Trophoblast cell (in vitro differentiated cells and primary cell): ENCODE measurements at regions not wholly inside any gene's neighbourhood (a gene's known extent, or its start where the extent isn't known, plus 50 kb on each side); places are given as distances from the start of the nearest gene placed in this dataset.

Experiments used
- DNase-seq, 2 donors: peaks; one replicate each; pipeline ENCODE4 v3.0.0-alpha.2; 2016
- H2AFZ ChIP-seq: 2 replicates; pipeline ENCODE4 v1.6.1; 2013; ENCODE audit warnings: low read length, moderate library complexity, mild to moderate bottlenecking; ENCODE audit not compliant: insufficient read depth, poor library complexity
- H2AK5ac ChIP-seq: 2 replicates; pipeline ENCODE4 v1.6.1; 2013; ENCODE audit warnings: mild to moderate bottlenecking, low read length
- H2BK120ac ChIP-seq: 2 replicates; pipeline ENCODE4 v1.6.1; 2013; ENCODE audit warnings: low read length, mild to moderate bottlenecking, moderate library complexity; ENCODE audit not compliant: insufficient read depth, poor library complexity
- H2BK12ac ChIP-seq: 2 replicates; pipeline ENCODE4 v1.6.1; 2013; ENCODE audit warnings: mild to moderate bottlenecking, low read length, moderate library complexity
- H2BK5ac ChIP-seq: 2 replicates; pipeline ENCODE4 v1.6.1; 2013; ENCODE audit warnings: low read length, low read depth, moderate library complexity, mild to moderate bottlenecking; ENCODE audit not compliant: poor library complexity
- H3K14ac ChIP-seq: 2 replicates; pipeline ENCODE4 v1.6.1; 2013; ENCODE audit warnings: mild to moderate bottlenecking, low read length
- H3K18ac ChIP-seq: 2 replicates; pipeline ENCODE4 v1.6.1; 2013; ENCODE audit warnings: mild to moderate bottlenecking, low read length
- H3K23ac ChIP-seq: 2 replicates; pipeline ENCODE4 v1.6.1; 2013; ENCODE audit warnings: low read length
- H3K27ac ChIP-seq: 2 replicates; pipeline ENCODE4 v1.5.1; 2013; ENCODE audit warnings: low read depth, mild to moderate bottlenecking, inconsistent platforms, low read length, moderate library complexity
- H3K27me3 ChIP-seq: 2 replicates; pipeline ENCODE4 v1.6.1; 2013; ENCODE audit warnings: inconsistent platforms, mild to moderate bottlenecking, low read length, moderate library complexity; ENCODE audit not compliant: insufficient read depth
- H3K36me3 ChIP-seq, 2 experiments: 1 replicate in 1 of 2; 2 replicates in 1 of 2; pipeline ENCODE4 v1.6.1; 2013; ENCODE audit warnings: low read length in 2 of 2, mild to moderate bottlenecking in 2 of 2, moderate library complexity in 1 of 2; ENCODE audit not compliant: insufficient read depth in 2 of 2, control insufficient read depth in 1 of 2
- H3K4ac ChIP-seq: 2 replicates; pipeline ENCODE4 v1.6.1; 2013; ENCODE audit warnings: low read depth, mild to moderate bottlenecking, low read length, moderate library complexity
- H3K4me1 ChIP-seq, 2 experiments: 1 replicate in 1 of 2; 2 replicates in 1 of 2; pipeline ENCODE4 v1.6.1; 2013; ENCODE audit warnings: low read length in 2 of 2, mild to moderate bottlenecking in 2 of 2, moderate library complexity in 1 of 2; ENCODE audit not compliant: insufficient read depth in 2 of 2, control insufficient read depth in 1 of 2
- H3K4me2 ChIP-seq: 2 replicates; pipeline ENCODE4 v1.6.1; 2013; ENCODE audit warnings: inconsistent platforms, mild to moderate bottlenecking, low read length, moderate library complexity
- H3K4me3 ChIP-seq: 2 replicates; pipeline ENCODE4 v1.5.1; 2013; ENCODE audit warnings: mild to moderate bottlenecking, low read depth, low read length, inconsistent platforms
- H3K79me1 ChIP-seq: one replicate; pipeline ENCODE4 v1.6.1; 2013; ENCODE audit warnings: low read length
- H3K79me2 ChIP-seq: 2 replicates; pipeline ENCODE4 v1.6.1; 2013; ENCODE audit warnings: low read length, mild to moderate bottlenecking; ENCODE audit not compliant: control insufficient read depth, insufficient read depth, poor library complexity
- H3K9ac ChIP-seq: 2 replicates; pipeline ENCODE4 v1.6.1; 2013; ENCODE audit warnings: mild to moderate bottlenecking, low read length
- H3K9me3 ChIP-seq: 2 replicates; pipeline ENCODE4 v1.6.1; 2013; ENCODE audit warnings: low read depth, mild to moderate bottlenecking, control low read depth, inconsistent platforms, low read length; ENCODE audit not compliant: insufficient read depth
- H4K12ac ChIP-seq: 2 replicates; pipeline ENCODE4 v1.6.1; 2013; ENCODE audit warnings: low read depth, mild to moderate bottlenecking, low read length, moderate library complexity
- H4K8ac ChIP-seq: 2 replicates; pipeline ENCODE4 v1.6.1; 2013; ENCODE audit warnings: low read depth, mild to moderate bottlenecking, low read length, moderate library complexity
- H4K91ac ChIP-seq: one replicate; pipeline ENCODE4 v1.6.1; 2013; ENCODE audit warnings: low read depth, mild to moderate bottlenecking, low read length, moderate library complexity
- WGBS: extraction: QIAGEN DNeasy Blood & Tissue Kit; methylation state at CpG from one replicate; pipeline ENCODE4 v1.1.7; 2013; ENCODE audit warnings: missing lambda C conversion rate; ENCODE audit not compliant: insufficient read length, insufficient coverage; ENCODE audit errors: extremely low coverage; 5-methylcytosine and 5-hydroxymethylcytosine counted together

- no peak overlapping the region for H3K4me2 ChIP-seq
- no peak overlapping the region for H3K23ac ChIP-seq
- no peak overlapping the region for H2AFZ ChIP-seq
- H3K79me1 ChIP-seq: no peaks in the 10 kb centered on the region
- no peak overlapping the region for H2BK120ac ChIP-seq
- no peaks in the 10 kb centered on the region for H3K27me3 ChIP-seq
- H3K79me2 ChIP-seq: no peaks in the 10 kb centered on the region
- H3K27ac ChIP-seq: no peak overlapping the region
- H3K14ac ChIP-seq: no peak overlapping the region
- peaks cover 4% of the 10 kb centered on the region for H3K9me3 ChIP-seq
- no peak overlapping the region for H4K91ac ChIP-seq
- H4K8ac ChIP-seq: no peak overlapping the region
- WGBS: no CpG with 5 or more reads among the region's 2 CpGs
- H3K4ac ChIP-seq: no peak overlapping the region
- H2BK12ac ChIP-seq: no peak overlapping the region
- H3K36me3 ChIP-seq: no peaks in the 10 kb centered on the region
- no peak overlapping the region for H3K18ac ChIP-seq
- H2AK5ac ChIP-seq: no peak overlapping the region
- H3K4me1 ChIP-seq: no peaks in the 10 kb centered on the region
- H3K9ac ChIP-seq: no peak overlapping the region
- DNase-seq: peak; percentile 18 to 20
- no peak overlapping the region for H2BK5ac ChIP-seq
- no peak overlapping the region for H3K4me3 ChIP-seq
- no peak overlapping the region for H4K12ac ChIP-seq
These were observed 1817.4 kb downstream of the SUCLG1 start for GRCh38 chr2:82641598-82642180.

- no peaks in the 10 kb centered on the region for H3K27me3 ChIP-seq
- no peaks in the 10 kb centered on the region for H3K79me1 ChIP-seq
- H3K27ac ChIP-seq: no peak overlapping the region
- H3K18ac ChIP-seq: no peak overlapping the region
- no peak overlapping the region for H2BK12ac ChIP-seq
- H4K8ac ChIP-seq: no peak overlapping the region
- H2BK120ac ChIP-seq: no peak overlapping the region
- peak in 1 of 2 donors; percentile 33 for DNase-seq
- no peak overlapping the region for H3K23ac ChIP-seq
- no peak overlapping the region for H3K14ac ChIP-seq
- no peak overlapping the region for H4K91ac ChIP-seq
- H3K36me3 ChIP-seq: no peaks in the 10 kb centered on the region
- H3K79me2 ChIP-seq: no peaks in the 10 kb centered on the region
- no peak overlapping the region for H2AFZ ChIP-seq
- no CpG with 5 or more reads among the region's 3 CpGs for WGBS
- H3K4me1 ChIP-seq: no peaks in the 10 kb centered on the region
- no peak overlapping the region for H3K4me3 ChIP-seq
- no peak overlapping the region for H2AK5ac ChIP-seq
- H3K4ac ChIP-seq: no peak overlapping the region
- H3K9ac ChIP-seq: no peak overlapping the region
- H4K12ac ChIP-seq: no peak overlapping the region
- H2BK5ac ChIP-seq: no peak overlapping the region
- H3K4me2 ChIP-seq: no peak overlapping the region
- H3K9me3 ChIP-seq: peaks cover 2% of the 10 kb centered on the region
These were observed 1822.6 kb downstream of the SUCLG1 start for GRCh38 chr2:82636402-82637020.

GRCh38 chr2:82599021-82599420 is 1860.1 kb downstream of the SUCLG1 start:
- H2BK12ac ChIP-seq: no peak overlapping the region
- no peak overlapping the region for H4K12ac ChIP-seq
- no peaks in the 10 kb centered on the region for H3K79me1 ChIP-seq
- H2AFZ ChIP-seq: no peak overlapping the region
- no peak overlapping the region for H3K4ac ChIP-seq
- no peak overlapping the region for H4K91ac ChIP-seq
- no peaks in the 10 kb centered on the region for H3K4me1 ChIP-seq
- no peaks in the 10 kb centered on the region for H3K27me3 ChIP-seq
- H2AK5ac ChIP-seq: no peak overlapping the region
- no peaks in the 10 kb centered on the region for H3K36me3 ChIP-seq
- H3K79me2 ChIP-seq: no peaks in the 10 kb centered on the region
- H3K4me2 ChIP-seq: no peak overlapping the region
- H3K23ac ChIP-seq: no peak overlapping the region
- H2BK5ac ChIP-seq: no peak overlapping the region
- H2BK120ac ChIP-seq: no peak overlapping the region
- no peak overlapping the region for H3K4me3 ChIP-seq
- no peak overlapping the region for H3K18ac ChIP-seq
- DNase-seq: no peak
- H3K9ac ChIP-seq: no peak overlapping the region
- H4K8ac ChIP-seq: no peak overlapping the region
- no peak overlapping the region for H3K14ac ChIP-seq
- no peak overlapping the region for H3K27ac ChIP-seq
- H3K9me3 ChIP-seq: no peaks in the 10 kb centered on the region

DNA sequence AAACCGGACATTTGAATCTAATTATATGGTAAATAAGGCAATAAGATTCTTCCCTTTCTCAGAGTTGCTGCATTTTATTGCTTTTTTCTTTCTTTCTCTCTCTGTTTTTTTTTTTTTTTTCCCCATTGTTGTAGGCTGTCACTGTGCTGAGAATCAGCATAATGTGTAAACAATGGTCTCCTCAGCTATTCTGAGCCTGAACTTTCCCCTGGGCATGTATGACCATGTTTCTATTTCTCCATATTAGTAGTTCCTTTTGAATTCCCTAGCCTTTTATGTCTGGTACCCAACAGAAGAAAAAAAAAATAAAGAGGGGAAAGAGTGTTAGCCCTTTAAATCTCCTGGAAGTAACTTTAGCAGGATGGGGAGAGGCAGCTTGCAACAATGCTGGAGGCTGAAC is 1862.5 kb downstream of the SUCLG1 start:
- no peak overlapping the region for H4K91ac ChIP-seq
- H2BK5ac ChIP-seq: no peak overlapping the region
- no peak overlapping the region for H2BK12ac ChIP-seq
- H3K23ac ChIP-seq: no peak overlapping the region
- no peak overlapping the region for H3K18ac ChIP-seq
- H4K8ac ChIP-seq: no peak overlapping the region
- no CpG with 5 or more reads among the region's 1 CpG for WGBS
- no peaks in the 10 kb centered on the region for H3K4me1 ChIP-seq
- H3K4me2 ChIP-seq: no peak overlapping the region
- no peaks in the 10 kb centered on the region for H3K79me1 ChIP-seq
- H3K79me2 ChIP-seq: no peaks in the 10 kb centered on the region
- no peak overlapping the region for H4K12ac ChIP-seq
- H3K27ac ChIP-seq: no peak overlapping the region
- H2AFZ ChIP-seq: no peak overlapping the region
- no peak overlapping the region for H2AK5ac ChIP-seq
- no peak overlapping the region for H3K4ac ChIP-seq
- no peak overlapping the region for H3K4me3 ChIP-seq
- no peak overlapping the region for H3K9ac ChIP-seq
- H3K14ac ChIP-seq: no peak overlapping the region
- H2BK120ac ChIP-seq: no peak overlapping the region
- no peaks in the 10 kb centered on the region for H3K27me3 ChIP-seq
- no peak for DNase-seq
- no peaks in the 10 kb centered on the region for H3K36me3 ChIP-seq
- no peaks in the 10 kb centered on the region for H3K9me3 ChIP-seq
